Spinal cord (tissue), 9 donors: ENCODE measurements at regions not wholly inside any gene's neighbourhood (a gene's known extent, or its start where the extent isn't known, plus 50 kb on each side); places are given as distances from the start of the nearest gene placed in this dataset.

Source experiments
- DNase-seq, 6 donors: peaks; one replicate each; pipeline versions ENCODE4 v3.0.0 to v3.0.0-alpha.2; 2013 to 2015; ENCODE audit warnings: low spot score in 6 of 6, low read depth in 4 of 6
- H3K27ac ChIP-seq: one replicate; pipeline ENCODE4 v1.5.1; 2013; ENCODE audit warnings: low read depth, low read length, control low read depth
- H3K27me3 ChIP-seq: one replicate; pipeline ENCODE4 v1.6.1; 2013; ENCODE audit warnings: low read length; ENCODE audit not compliant: control insufficient read depth, insufficient read depth
- H3K36me3 ChIP-seq: one replicate; pipeline ENCODE4 v1.6.1; 2013; ENCODE audit warnings: low read length; ENCODE audit not compliant: control insufficient read depth, insufficient read depth
- H3K4me1 ChIP-seq: one replicate; pipeline ENCODE4 v1.6.1; 2013; ENCODE audit warnings: low read length; ENCODE audit not compliant: control insufficient read depth, insufficient read depth
- H3K4me3 ChIP-seq: one replicate; pipeline ENCODE4 v1.5.1; 2013; ENCODE audit warnings: low read depth, low read length, control low read depth
- H3K9me3 ChIP-seq: one replicate; pipeline ENCODE4 v1.6.1; 2013; ENCODE audit warnings: low read length; ENCODE audit not compliant: control insufficient read depth, insufficient read depth
- WGBS: methylation state at CpG from one replicate; pipeline ENCODE4 v1.1.5; 2013; ENCODE audit warnings: missing lambda C conversion rate; ENCODE audit not compliant: insufficient coverage; 5-methylcytosine and 5-hydroxymethylcytosine counted together
- donor health status: healthy.

DNA sequence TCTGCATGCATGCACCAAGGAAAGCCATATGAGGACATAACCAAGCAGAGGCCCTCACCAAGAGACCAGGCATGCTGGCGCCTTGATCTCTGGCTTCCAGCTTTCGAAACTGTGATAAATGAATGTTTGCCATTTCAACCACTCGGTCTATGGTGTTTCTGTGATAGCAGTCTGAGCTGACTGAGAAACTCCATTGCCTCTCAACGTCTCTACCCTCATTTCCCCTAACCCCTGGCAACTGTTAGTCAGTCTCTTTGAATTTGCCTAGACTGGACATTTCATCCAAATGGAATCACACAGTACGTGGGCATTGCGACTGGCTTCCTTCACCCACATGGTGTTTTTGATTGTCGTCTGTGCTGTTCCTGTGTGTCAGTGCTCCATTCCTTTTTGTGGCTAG is 88.0 kb upstream of the MPHOSPH6 start:
- Histone ChIP-seq H3K27ac (no peak overlapping the region), H3K4me1 (no peaks in the 10 kb centered on the region), H3K4me3 (no peak overlapping the region), H3K27me3 (no peaks in the 10 kb centered on the region), H3K36me3 (no peaks in the 10 kb centered on the region), H3K9me3 (no peaks in the 10 kb centered on the region)
- DNase-seq = no peak
- WGBS = 78% methylated on average over 4 of the region's 7 CpGs

DNA sequence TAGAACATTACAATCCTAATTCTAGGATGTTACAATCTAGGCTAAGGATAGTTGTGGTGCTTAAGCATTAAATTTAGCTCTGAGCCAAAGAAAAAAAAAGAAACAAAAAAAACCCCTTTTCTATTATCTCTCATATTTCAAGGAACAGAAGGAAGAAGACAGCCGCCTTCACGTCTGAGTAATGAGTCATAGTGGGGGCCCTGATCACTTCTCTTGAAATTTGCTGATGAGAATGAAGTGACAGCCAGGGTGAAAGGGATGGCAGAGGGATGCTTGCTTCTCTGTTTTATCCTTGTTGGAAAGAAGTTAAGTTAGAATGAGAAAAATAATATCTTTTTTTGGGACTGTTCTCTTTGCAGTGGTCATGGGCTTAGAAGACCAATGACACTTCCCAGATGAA is 82.6 kb upstream of the MPHOSPH6 start:
- H3K9me3 ChIP-seq = peaks cover 2% of the 10 kb centered on the region
- DNase-seq = no peak
- no peak overlapping the region for H3K27ac ChIP-seq
- no peaks in the 10 kb centered on the region for H3K36me3 ChIP-seq
- H3K4me3 ChIP-seq = no peak overlapping the region
- no peaks in the 10 kb centered on the region for H3K27me3 ChIP-seq
- peaks cover 6% of the 10 kb centered on the region for H3K4me1 ChIP-seq
- WGBS = no CpG with 5 or more reads among the region's 2 CpGs

DNA sequence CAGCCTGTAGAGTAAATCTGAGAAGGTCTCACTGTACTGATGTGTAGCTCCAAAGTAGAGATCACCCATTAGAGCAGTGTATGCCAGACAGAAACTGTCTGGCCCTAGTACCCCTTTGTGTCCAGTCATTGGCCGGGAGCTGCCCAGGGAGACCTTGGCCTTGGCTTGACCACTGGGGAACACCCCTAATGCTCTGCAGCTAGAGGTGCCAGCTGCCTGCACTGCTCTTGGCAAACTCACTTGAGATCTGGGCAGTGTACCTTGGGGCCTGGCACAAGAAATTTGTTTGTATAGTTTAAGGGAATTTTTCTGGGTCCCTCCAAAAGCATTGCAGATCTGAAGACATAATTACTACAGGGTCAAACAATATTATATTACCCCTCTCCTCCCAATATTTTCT is 78.7 kb upstream of the MPHOSPH6 start:
- Histone ChIP-seq H3K9me3 (peaks cover 2% of the 10 kb centered on the region), H3K27me3 (no peaks in the 10 kb centered on the region), H3K36me3 (no peaks in the 10 kb centered on the region), H3K27ac (no peak overlapping the region), H3K4me3 (no peak overlapping the region), H3K4me1 (peaks cover 6% of the 10 kb centered on the region)
- DNase-seq = peak in 1 of 6 donors; percentile 28
- WGBS = 60% methylated on average over 1 of the region's 1 CpG

DNA sequence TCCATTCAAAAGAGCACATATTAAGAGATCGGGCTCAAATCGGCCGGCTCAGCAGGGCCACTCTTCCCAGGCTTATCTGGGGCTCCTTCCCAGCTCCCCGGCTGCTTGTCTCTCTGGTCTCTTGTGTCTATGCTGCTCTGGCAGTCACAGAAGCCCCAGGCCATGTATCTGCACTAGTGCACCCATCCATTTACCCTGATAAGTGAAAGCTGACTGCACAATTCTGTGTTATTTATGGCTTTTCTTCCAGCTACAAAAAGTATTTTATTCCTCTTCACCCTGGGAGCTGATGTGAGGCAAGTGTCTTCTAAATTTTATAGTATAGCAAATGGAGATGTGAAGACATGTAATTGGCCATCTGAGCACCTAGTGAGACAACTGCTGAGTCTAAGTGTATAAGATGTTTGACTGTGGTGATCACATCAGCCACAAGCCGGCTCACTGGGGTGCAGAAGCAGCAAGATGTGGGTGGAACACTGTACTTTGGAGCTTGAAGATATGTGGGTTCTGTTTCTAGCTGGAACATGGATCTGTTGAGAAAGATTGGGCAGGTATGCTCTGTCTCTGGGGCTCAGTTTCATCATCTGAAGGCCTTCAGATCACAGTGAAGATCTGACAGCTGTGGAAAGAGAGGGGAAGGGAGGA is 78.1 kb upstream of the MPHOSPH6 start:
- Histone ChIP-seq H3K27me3 (no peaks in the 10 kb centered on the region), H3K4me3 (no peak overlapping the region), H3K27ac (no peak overlapping the region), H3K9me3 (peaks cover 2% of the 10 kb centered on the region), H3K36me3 (no peaks in the 10 kb centered on the region), H3K4me1 (peaks cover 6% of the 10 kb centered on the region)
- peak in 1 of 6 donors; percentile 44 for DNase-seq
- 49% methylated on average over 5 of the region's 5 CpGs for WGBS

DNA sequence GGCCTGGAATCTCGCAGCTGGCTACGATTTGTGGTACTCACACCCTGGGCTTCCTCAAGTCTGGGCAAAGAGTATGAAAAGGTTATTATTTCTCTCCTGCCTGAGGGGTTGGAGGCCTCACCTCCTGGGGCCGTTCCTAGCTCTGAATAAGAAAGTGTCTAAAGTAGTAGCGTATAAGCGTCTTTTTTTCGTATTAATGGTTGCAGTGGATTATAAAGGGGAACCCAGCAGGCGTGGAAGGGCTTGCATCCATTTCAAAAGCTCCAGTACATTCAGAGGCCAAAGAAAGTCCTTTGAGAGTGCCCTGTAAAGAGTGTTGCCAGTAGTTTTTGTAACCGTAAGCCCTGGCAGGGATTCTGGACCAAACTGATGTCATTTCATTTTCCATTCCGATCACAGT is 72.2 kb upstream of the MPHOSPH6 start:
- 59% methylated on average over 7 of the region's 9 CpGs for WGBS
- no peaks in the 10 kb centered on the region for H3K9me3 ChIP-seq
- no peaks in the 10 kb centered on the region for H3K27me3 ChIP-seq
- no peak overlapping the region for H3K27ac ChIP-seq
- no peaks in the 10 kb centered on the region for H3K36me3 ChIP-seq
- H3K4me3 ChIP-seq = no peak overlapping the region
- peak in 1 of 6 donors; percentile 45 for DNase-seq
- no peaks in the 10 kb centered on the region for H3K4me1 ChIP-seq

DNA sequence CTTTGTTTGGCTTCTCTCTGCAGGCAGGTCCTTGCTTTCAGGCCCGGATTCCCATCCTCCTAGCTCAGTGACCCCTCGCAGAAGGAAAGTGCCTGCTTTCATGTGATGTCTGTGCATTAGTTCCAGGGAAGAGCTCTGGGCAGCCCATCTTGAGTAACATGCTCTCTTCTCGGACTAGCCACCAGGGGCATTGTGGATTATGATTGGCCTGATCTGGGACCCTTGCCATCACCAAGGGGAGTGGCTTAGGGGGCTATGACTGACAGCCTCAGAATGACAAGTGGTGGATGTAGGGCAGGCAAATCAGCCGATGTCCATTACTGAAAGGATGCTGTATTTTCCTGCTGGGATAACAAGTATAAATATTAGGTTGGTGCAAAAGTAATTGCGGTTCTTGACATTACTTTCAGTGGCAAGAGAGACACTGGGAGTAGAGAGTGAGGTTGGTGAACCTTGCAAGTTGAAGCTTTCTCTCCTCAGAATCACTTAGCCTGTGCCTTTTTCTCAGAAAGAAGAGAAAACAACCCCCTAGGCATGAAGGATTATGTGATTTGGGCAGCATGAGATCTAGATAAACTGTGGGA is 71.5 kb upstream of the MPHOSPH6 start:
- Histone ChIP-seq H3K27me3 (no peaks in the 10 kb centered on the region), H3K36me3 (no peaks in the 10 kb centered on the region), H3K9me3 (no peaks in the 10 kb centered on the region), H3K27ac (no peak overlapping the region), H3K4me3 (no peak overlapping the region), H3K4me1 (no peaks in the 10 kb centered on the region)
- WGBS = 77% methylated on average over 4 of the region's 5 CpGs
- no peak for DNase-seq

DNA sequence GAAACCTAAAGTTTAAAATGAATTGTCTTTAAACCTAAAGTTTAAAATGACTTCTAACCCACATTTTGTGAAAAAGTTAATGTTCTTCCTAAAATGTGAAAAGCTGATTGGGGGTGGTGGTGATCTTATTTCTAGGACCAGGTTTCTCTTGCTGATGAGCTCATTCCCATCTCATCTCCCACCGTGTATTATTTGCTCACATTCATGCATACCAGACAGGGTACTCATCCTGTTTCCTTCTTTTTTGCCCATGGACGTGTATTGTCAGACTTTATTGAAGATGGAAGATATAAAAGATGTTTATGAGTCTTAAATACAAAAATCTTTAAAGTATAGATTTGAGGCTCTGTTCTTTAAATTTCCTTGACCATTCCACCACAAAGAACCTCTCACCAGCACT is 70.1 kb upstream of the MPHOSPH6 start:
- Histone ChIP-seq H3K27ac (no peak overlapping the region), H3K36me3 (no peaks in the 10 kb centered on the region), H3K4me1 (no peaks in the 10 kb centered on the region), H3K4me3 (no peak overlapping the region), H3K9me3 (no peaks in the 10 kb centered on the region), H3K27me3 (no peaks in the 10 kb centered on the region)
- no peak for DNase-seq
- no CpG with 5 or more reads among the region's 2 CpGs for WGBS

DNA sequence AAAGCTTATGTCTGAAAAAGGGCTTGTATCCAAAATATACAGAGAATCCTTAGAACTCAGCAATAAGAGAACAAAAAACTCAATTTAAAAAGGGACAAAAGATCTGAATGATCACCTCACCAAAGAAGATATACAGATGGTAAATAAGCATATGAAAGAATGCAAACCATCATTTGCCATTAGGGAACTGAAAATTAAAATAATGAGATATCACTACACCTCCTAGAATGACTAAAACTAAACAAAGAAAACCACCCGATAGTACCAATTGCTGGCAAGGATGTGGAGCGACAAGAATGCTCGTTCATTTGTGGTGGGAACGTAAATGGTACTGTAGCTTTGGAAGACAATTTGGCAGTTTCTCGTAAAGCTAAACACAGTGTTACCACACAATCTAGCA is 66.9 kb upstream of the MPHOSPH6 start:
- Histone ChIP-seq H3K9me3 (no peaks in the 10 kb centered on the region), H3K4me3 (no peak overlapping the region), H3K27me3 (no peaks in the 10 kb centered on the region), H3K36me3 (no peaks in the 10 kb centered on the region), H3K4me1 (no peaks in the 10 kb centered on the region), H3K27ac (no peak overlapping the region)
- WGBS = no CpG with 5 or more reads among the region's 5 CpGs
- no peak for DNase-seq

DNA sequence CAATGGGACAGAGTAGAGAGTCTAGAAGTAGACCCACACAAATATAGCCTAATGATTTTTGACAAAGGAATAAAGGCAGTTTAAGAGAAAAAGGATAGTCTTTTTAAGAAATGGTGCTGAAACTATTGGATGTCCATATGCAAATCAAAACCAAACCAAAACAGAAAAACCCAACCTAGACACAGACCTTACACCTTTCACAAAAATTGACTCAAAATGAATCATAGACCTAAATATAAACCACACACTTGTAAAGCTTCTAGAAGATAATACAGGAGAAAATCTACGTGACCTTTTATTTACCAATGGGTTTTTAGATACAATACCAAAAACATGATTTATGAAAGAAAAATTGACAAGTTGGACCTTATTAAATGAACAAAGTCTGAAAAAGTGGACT is 66.4 kb upstream of the MPHOSPH6 start:
- no CpG with 5 or more reads among the region's 1 CpG for WGBS
- no peaks in the 10 kb centered on the region for H3K4me1 ChIP-seq

DNA sequence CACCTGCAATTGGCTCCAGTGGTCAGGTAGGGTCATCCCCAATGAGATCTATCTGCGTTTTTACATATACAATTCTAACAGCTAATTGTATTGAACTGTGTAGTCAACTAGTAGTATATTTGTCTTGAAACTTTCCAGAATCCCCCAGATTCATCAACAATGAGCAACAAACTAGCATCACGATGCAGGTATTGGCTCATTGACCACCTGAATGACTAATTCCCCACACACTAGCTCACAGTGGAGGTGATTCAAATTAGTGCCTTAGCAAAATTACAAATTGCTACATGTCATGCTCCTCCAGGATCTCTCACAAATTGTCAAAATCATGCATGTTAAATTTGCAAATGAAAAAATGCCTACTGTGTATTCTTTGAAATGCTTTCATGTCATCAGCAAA is 62.8 kb upstream of the MPHOSPH6 start:
- WGBS = 33% methylated on average over 1 of the region's 2 CpGs
- no peaks in the 10 kb centered on the region for H3K9me3 ChIP-seq

More for the DNA sequence above, 66.4 kb upstream of the MPHOSPH6 start:
- H3K27ac ChIP-seq = no peak overlapping the region
- H3K27me3 ChIP-seq = no peaks in the 10 kb centered on the region
- no peak for DNase-seq
- no peaks in the 10 kb centered on the region for H3K36me3 ChIP-seq
- H3K4me3 ChIP-seq = no peak overlapping the region
- no peaks in the 10 kb centered on the region for H3K9me3 ChIP-seq

More for the DNA sequence above, 62.8 kb upstream of the MPHOSPH6 start:
- no peaks in the 10 kb centered on the region for H3K4me1 ChIP-seq
- H3K36me3 ChIP-seq = no peaks in the 10 kb centered on the region
- H3K4me3 ChIP-seq = no peak overlapping the region
- no peak overlapping the region for H3K27ac ChIP-seq
- no peaks in the 10 kb centered on the region for H3K27me3 ChIP-seq
- no peak for DNase-seq
